Cardiac septum (tissue), 1 donor: ENCODE measurements at regions not wholly inside any gene's neighbourhood (a gene's known extent, or its start where the extent isn't known, plus 50 kb on each side); places are given as distances from the start of the nearest gene placed in this dataset.

ENCODE experiments used
- DNase-seq: peaks from one replicate; pipeline ENCODE4 v3.0.0-alpha.2; 2020; ENCODE audit warnings: low spot score
- intact Hi-C: fragments of 100-400 bp; cut with DNase I; formaldehyde crosslinking; loops from one replicate; pipeline ENCODE4 v1.14.0; 2022
- donor health status: DM: no; HTN: no; CAD: no.

GRCh38 chr9:115357821-115358220, 239.9 kb upstream of the TNC start:
- intact Hi-C loops = no loop called here
- no peak for DNase-seq

GRCh38 chr9:115359017-115359780, 241.2 kb upstream of the TNC start:
- no peak for DNase-seq
- intact Hi-C loops = no loop called here

GRCh38 chr9:115360122-115360521, 242.2 kb upstream of the TNC start:
- no peak for DNase-seq
- intact Hi-C loops = no loop called here

- intact Hi-C loops = no loop called here
These were observed 244.1 kb upstream of the TNC start for GRCh38 chr9:115362101-115362500.

GRCh38 chr9:115362640-115363039, 244.7 kb upstream of the TNC start:
- intact Hi-C loops = no loop called here

More at GRCh38 chr9:115362101-115362500, 244.1 kb upstream of the TNC start:
- DNase-seq = no peak

GRCh38 chr9:115364991-115365390, 247.0 kb upstream of the TNC start:
- intact Hi-C loops = no loop called here

More at GRCh38 chr9:115362640-115363039, 244.7 kb upstream of the TNC start:
- DNase-seq = no peak

GRCh38 chr9:115367321-115367720, 249.4 kb upstream of the TNC start:
- no peak for DNase-seq

More at GRCh38 chr9:115364991-115365390, 247.0 kb upstream of the TNC start:
- no peak for DNase-seq

GRCh38 chr9:115367780-115368525, 250.0 kb upstream of the TNC start:
- intact Hi-C loops = no loop called here
- DNase-seq = no peak

More at GRCh38 chr9:115367321-115367720, 249.4 kb upstream of the TNC start:
- intact Hi-C loops = no loop called here

GRCh38 chr9:115369322-115369957, 251.5 kb upstream of the TNC start:
- intact Hi-C loops = no loop called here
- no peak for DNase-seq

GRCh38 chr9:115373000-115373709, 255.2 kb upstream of the TNC start:
- DNase-seq = no peak
- intact Hi-C loops = no loop called here

GRCh38 chr9:115373710-115374045, 255.7 kb upstream of the TNC start:
- intact Hi-C loops = no loop called here
- DNase-seq = no peak

GRCh38 chr9:115374724-115375268, 256.8 kb upstream of the TNC start:
- intact Hi-C loops = no loop called here
- DNase-seq = no peak

- DNase-seq = no peak
- intact Hi-C loops = no loop called here
These were observed 260.3 kb upstream of the TNC start for GRCh38 chr9:115378241-115378640.

GRCh38 chr9:115378758-115379157, 260.8 kb upstream of the TNC start:
- DNase-seq = no peak
- intact Hi-C loops = no loop called here

- no peak for DNase-seq
- intact Hi-C loops = no loop called here
These were observed 261.8 kb upstream of the TNC start for GRCh38 chr9:115379719-115380118.

- DNase-seq = no peak
- intact Hi-C loops = no loop called here
These were observed 264.9 kb upstream of the TNC start for GRCh38 chr9:115382865-115383264.

GRCh38 chr9:115385383-115386122, 267.6 kb upstream of the TNC start:
- intact Hi-C loops = no loop called here
- DNase-seq = no peak

- no peak for DNase-seq
- intact Hi-C loops = no loop called here
These were observed 269.2 kb upstream of the TNC start for GRCh38 chr9:115386963-115387770.
